HL-60 (cell line): ENCODE measurements at regions not wholly inside any gene's neighbourhood (a gene's known extent, or its start where the extent isn't known, plus 50 kb on each side); places are given as distances from the start of the nearest gene placed in this dataset.

ENCODE experiments used
- CTCF ChIP-seq: IDR thresholded peaks from one replicate; pipeline ENCODE4 v1.5.1; 2011; ENCODE audit warnings: low read length, control low read depth, inconsistent platforms; ENCODE audit not compliant: insufficient read depth
- POLR2AphosphoS5 ChIP-seq: IDR thresholded peaks from 2 replicates; pipeline ENCODE4 v1.6.1; 2012; ENCODE audit warnings: low read depth
- REST ChIP-seq: IDR thresholded peaks from 2 replicates; pipeline ENCODE4 v1.6.1; 2012; ENCODE audit warnings: low read depth; ENCODE audit not compliant: insufficient replicate concordance

- TF ChIP-seq CTCF (no peak), REST (no peak), POLR2AphosphoS5 (no peak)
These were observed 271.8 kb downstream of the PSAT1 start for GRCh38 chr9:78568774-78569173.
